GDM1 (cell line): ENCODE measurements at regions not wholly inside any gene's neighbourhood (a gene's known extent, or its start where the extent isn't known, plus 50 kb on each side); places are given as distances from the start of the nearest gene placed in this dataset.

ENCODE experiments used
- DNase-seq: peaks from one replicate; lab custom pipeline; 2025; lab: John Stamatoyannopoulos, UW

GRCh38 chr16:9523994-9524393 is 432.6 kb downstream of the HAPSTR1 start:
- no peak for DNase-seq

GRCh38 chr16:9525037-9525436 is 433.6 kb downstream of the HAPSTR1 start:
- DNase-seq: no peak

- DNase-seq: no peak
Observed at GRCh38 chr16:9526791-9527190, 435.3 kb downstream of the HAPSTR1 start.

GRCh38 chr16:9527976-9528375 is 436.5 kb downstream of the HAPSTR1 start:
- DNase-seq: no peak

- DNase-seq: no peak
Observed at GRCh38 chr16:9528511-9529079, 437.2 kb downstream of the HAPSTR1 start.

- DNase-seq: no peak
Observed at GRCh38 chr16:9533042-9533441, 441.6 kb downstream of the HAPSTR1 start.

- no peak for DNase-seq
Observed at GRCh38 chr16:9534759-9535158, 443.3 kb downstream of the HAPSTR1 start.

- DNase-seq: no peak
Observed at GRCh38 chr16:9536905-9537304, 445.5 kb downstream of the HAPSTR1 start.

- no peak for DNase-seq
Observed at GRCh38 chr16:9539346-9539745, 447.9 kb downstream of the HAPSTR1 start.

GRCh38 chr16:9541723-9542122 is 450.3 kb downstream of the HAPSTR1 start:
- no peak for DNase-seq

GRCh38 chr16:9542165-9542755 is 450.8 kb downstream of the HAPSTR1 start:
- no peak for DNase-seq

- DNase-seq: no peak
Observed at GRCh38 chr16:9545522-9546437, 454.3 kb downstream of the HAPSTR1 start.

GRCh38 chr16:9546438-9546786 is 455.0 kb downstream of the HAPSTR1 start:
- no peak for DNase-seq

- no peak for DNase-seq
Observed at GRCh38 chr16:9549487-9549886, 458.0 kb downstream of the HAPSTR1 start.

GRCh38 chr16:9555051-9555450 is 463.6 kb downstream of the HAPSTR1 start:
- no peak for DNase-seq

- DNase-seq: no peak
Observed at GRCh38 chr16:9556949-9557665, 465.7 kb downstream of the HAPSTR1 start.

- DNase-seq: no peak
Observed at GRCh38 chr16:9557713-9558112, 466.3 kb downstream of the HAPSTR1 start.

GRCh38 chr16:9566099-9566498 is 474.7 kb downstream of the HAPSTR1 start:
- no peak for DNase-seq

GRCh38 chr16:9567666-9568065 is 476.2 kb downstream of the HAPSTR1 start:
- DNase-seq: no peak

- DNase-seq: no peak
Observed at GRCh38 chr16:9568261-9568660, 476.8 kb downstream of the HAPSTR1 start.

- DNase-seq: no peak
Observed at GRCh38 chr16:9570521-9570920, 479.1 kb downstream of the HAPSTR1 start.

GRCh38 chr16:9578459-9578858 is 487.0 kb downstream of the HAPSTR1 start:
- DNase-seq: no peak

GRCh38 chr16:9580025-9580424 is 488.6 kb downstream of the HAPSTR1 start:
- no peak for DNase-seq
